Fibroblast of lung (primary cell): ENCODE measurements at regions not wholly inside any gene's neighbourhood (a gene's known extent, or its start where the extent isn't known, plus 50 kb on each side); places are given as distances from the start of the nearest gene placed in this dataset.

ENCODE experiments used
- DNase-seq, 2 donors: peaks; one replicate each; pipeline versions ENCODE4 v3.0.0 to v3.0.0-alpha.2; 2010; ENCODE audit warnings: low read depth in 2 of 2
- H2AFZ ChIP-seq: 2 replicates; pipeline ENCODE4 v1.5.1; 2012; ENCODE audit warnings: low read length, control low read depth, inconsistent platforms
- H3K27ac ChIP-seq: 2 replicates; pipeline ENCODE4 v1.5.1; 2011; ENCODE audit warnings: low read length, control low read depth; ENCODE audit not compliant: insufficient read depth
- H3K27me3 ChIP-seq: 2 replicates; pipeline ENCODE4 v1.5.1; 2011; ENCODE audit warnings: mild to moderate bottlenecking, low read length; ENCODE audit not compliant: control insufficient read depth, insufficient read depth
- H3K36me3 ChIP-seq: 2 replicates; pipeline ENCODE4 v1.5.1; 2011; ENCODE audit warnings: low read length; ENCODE audit not compliant: control insufficient read depth, insufficient read depth
- H3K4me1 ChIP-seq: 2 replicates; pipeline ENCODE4 v1.5.1; 2011; ENCODE audit warnings: low read length; ENCODE audit not compliant: control insufficient read depth, insufficient read depth; ENCODE audit errors: extremely low read depth
- H3K4me2 ChIP-seq: 2 replicates; pipeline ENCODE4 v1.5.1; 2011; ENCODE audit warnings: low read length, control low read depth; ENCODE audit not compliant: insufficient read depth; ENCODE audit errors: extremely low read depth
- H3K4me3 ChIP-seq, 4 experiments: fragments of 200-600 bp in 1 of 4; sonication (generic) in 1 of 4; replicated peaks in 1 of 4; 2 replicates each; pipeline ENCODE4 v1.5.1; 2011 to 2016; ENCODE audit warnings: low read length in 4 of 4, low read depth in 3 of 4, mild to moderate bottlenecking in 3 of 4, control low read depth in 2 of 4, inconsistent platforms in 1 of 4, mixed read lengths in 1 of 4; ENCODE audit not compliant: insufficient read depth in 1 of 4; ENCODE audit errors: control extremely low read depth in 1 of 4
- H3K79me2 ChIP-seq: 2 replicates; pipeline ENCODE4 v1.5.1; 2012; ENCODE audit warnings: mild to moderate bottlenecking, low read length, inconsistent platforms; ENCODE audit not compliant: control insufficient read depth, insufficient read depth
- H3K9ac ChIP-seq: 2 replicates; pipeline ENCODE4 v1.5.1; 2011; ENCODE audit warnings: mild to moderate bottlenecking, low read length, control low read depth; ENCODE audit not compliant: insufficient read depth
- H3K9me3 ChIP-seq: 2 replicates; pipeline ENCODE4 v1.5.1; 2012; ENCODE audit warnings: low read depth, low read length; ENCODE audit not compliant: control insufficient read depth, insufficient read depth
- H4K20me1 ChIP-seq: 2 replicates; pipeline ENCODE4 v1.5.1; 2011; ENCODE audit warnings: low read length; ENCODE audit not compliant: control insufficient read depth, insufficient read depth; ENCODE audit errors: extremely low read depth
- EZH2 ChIP-seq: IDR thresholded peaks from 2 replicates; pipeline ENCODE4 v1.5.1; 2012; ENCODE audit warnings: low read length, control low read depth, mild to moderate bottlenecking; ENCODE audit errors: missing control alignments
- TF ChIP-seq, protein P1 (sequence below), 2 donors: IDR thresholded peaks in 1 of 2; conservative IDR thresholded peaks in 1 of 2; 1 replicate in 1 of 2; 2 replicates in 1 of 2; pipeline ENCODE4 v1.5.1; 2011 to 2012; ENCODE audit warnings: low read length in 2 of 2, control low read depth in 1 of 2, inconsistent platforms in 1 of 2, low read depth in 1 of 2, mild to moderate bottlenecking in 1 of 2

DNA sequence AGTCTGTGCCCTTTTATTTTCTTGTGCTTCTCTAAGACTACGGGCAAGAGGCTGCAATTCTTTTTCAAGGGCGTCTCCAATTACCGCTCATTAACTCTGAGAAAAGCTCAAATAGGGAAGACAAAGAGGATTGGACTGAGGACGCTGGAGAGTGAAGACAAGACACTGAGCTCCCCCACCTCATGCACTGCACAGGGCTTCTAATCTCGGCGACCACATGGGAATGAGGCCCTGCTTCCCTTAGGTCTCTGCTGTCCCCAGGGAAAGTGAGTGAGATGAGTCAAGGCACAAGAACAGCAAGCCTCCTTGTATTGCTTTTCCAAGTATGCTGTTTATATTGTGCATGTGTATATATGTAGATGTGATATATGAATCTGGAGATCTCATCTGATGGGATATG lies 392.2 kb upstream of the CFAP20DC start:
- H3K4me2 ChIP-seq = no peak overlapping the region
- H3K9ac ChIP-seq = no peak overlapping the region
- no peaks in the 10 kb centered on the region for H4K20me1 ChIP-seq
- no peaks in the 10 kb centered on the region for H3K9me3 ChIP-seq
- no peak overlapping the region for H3K4me3 ChIP-seq
- H3K36me3 ChIP-seq = no peaks in the 10 kb centered on the region
- no peak for DNase-seq
- no peaks in the 10 kb centered on the region for H3K4me1 ChIP-seq
- H3K27ac ChIP-seq = no peak overlapping the region
- no peak overlapping the region for H2AFZ ChIP-seq
- H3K79me2 ChIP-seq = no peaks in the 10 kb centered on the region
- TF ChIP-seq, protein P1, sequence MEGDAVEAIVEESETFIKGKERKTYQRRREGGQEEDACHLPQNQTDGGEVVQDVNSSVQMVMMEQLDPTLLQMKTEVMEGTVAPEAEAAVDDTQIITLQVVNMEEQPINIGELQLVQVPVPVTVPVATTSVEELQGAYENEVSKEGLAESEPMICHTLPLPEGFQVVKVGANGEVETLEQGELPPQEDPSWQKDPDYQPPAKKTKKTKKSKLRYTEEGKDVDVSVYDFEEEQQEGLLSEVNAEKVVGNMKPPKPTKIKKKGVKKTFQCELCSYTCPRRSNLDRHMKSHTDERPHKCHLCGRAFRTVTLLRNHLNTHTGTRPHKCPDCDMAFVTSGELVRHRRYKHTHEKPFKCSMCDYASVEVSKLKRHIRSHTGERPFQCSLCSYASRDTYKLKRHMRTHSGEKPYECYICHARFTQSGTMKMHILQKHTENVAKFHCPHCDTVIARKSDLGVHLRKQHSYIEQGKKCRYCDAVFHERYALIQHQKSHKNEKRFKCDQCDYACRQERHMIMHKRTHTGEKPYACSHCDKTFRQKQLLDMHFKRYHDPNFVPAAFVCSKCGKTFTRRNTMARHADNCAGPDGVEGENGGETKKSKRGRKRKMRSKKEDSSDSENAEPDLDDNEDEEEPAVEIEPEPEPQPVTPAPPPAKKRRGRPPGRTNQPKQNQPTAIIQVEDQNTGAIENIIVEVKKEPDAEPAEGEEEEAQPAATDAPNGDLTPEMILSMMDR (conservative IDR thresholded peaks at IDR 0.05 in 1 of 2, IDR thresholded peaks at IDR 0.05 in 1 of 2; ENCODE audit: low read depth in 1 of 2, low read length in 2 of 2) = no peak
- TF ChIP-seq EZH2 = no peak
- H3K27me3 ChIP-seq = no peaks in the 10 kb centered on the region

DNA sequence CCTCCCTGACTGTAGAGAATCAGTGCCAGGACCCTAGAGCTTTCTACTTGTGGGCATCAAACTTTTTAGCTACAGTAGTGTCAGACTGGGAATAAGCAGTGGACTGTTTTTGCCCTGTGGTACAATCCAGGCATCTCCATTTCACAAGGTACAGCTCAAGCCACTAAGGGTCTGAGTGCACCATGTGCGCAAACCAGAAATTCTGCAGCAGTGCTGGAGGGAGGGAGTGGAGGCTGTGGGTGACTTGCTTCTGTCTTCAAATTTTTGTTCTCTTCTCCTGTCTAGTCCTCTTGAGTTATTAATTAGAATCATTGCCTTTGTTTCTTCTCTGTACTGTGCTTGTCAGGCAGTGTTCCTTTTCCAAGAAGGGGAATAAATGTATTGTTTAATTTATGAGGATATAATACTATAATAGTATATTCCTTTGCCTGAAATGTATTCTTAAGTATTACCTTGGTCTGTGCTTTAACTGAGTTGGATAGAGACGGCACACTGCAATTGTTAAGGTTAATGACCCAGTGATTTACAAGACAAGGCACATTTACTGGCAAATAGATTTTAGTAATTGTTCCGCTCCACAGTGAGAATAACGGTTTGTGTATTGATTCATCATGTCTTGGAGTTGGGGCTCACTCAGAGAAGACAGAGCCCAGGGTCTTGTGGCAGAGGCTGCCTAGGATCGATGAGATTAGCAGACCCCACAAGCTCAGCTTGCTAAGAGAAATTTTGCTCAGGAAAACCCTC lies 390.6 kb upstream of the CFAP20DC start:
- no peak overlapping the region for H3K4me2 ChIP-seq
- H3K79me2 ChIP-seq = no peaks in the 10 kb centered on the region
- no peak for DNase-seq

DNA sequence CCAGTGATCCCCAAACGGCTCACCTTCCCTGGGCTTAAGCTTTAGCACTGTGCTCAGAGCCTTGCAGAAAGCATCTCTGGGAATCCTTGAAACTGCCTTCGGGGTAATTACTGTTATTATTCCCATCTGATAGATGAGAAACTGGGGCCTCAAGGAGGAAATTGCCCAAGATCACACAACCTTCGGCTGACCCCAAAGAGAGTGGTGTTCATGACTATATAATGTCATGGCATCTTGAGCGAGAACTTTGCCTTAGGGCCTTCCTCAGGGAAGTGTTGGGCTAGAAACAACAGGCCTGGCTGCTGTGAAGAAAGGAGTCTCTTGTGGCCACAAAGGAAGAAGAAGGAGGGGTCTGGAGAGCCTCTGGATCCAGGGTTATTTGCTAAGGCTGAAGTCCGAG lies 388.7 kb upstream of the CFAP20DC start:
- H3K4me2 ChIP-seq = no peak overlapping the region
- H3K4me1 ChIP-seq = no peaks in the 10 kb centered on the region
- H3K79me2 ChIP-seq = no peaks in the 10 kb centered on the region
- H3K27ac ChIP-seq = no peak overlapping the region
- no peaks in the 10 kb centered on the region for H3K9me3 ChIP-seq
- no peak overlapping the region for H3K9ac ChIP-seq
- H3K27me3 ChIP-seq = no peaks in the 10 kb centered on the region
- H4K20me1 ChIP-seq = no peaks in the 10 kb centered on the region
- no peak overlapping the region for H3K4me3 ChIP-seq
- H3K36me3 ChIP-seq = no peaks in the 10 kb centered on the region
- no peak overlapping the region for H2AFZ ChIP-seq
- TF ChIP-seq, protein P1 (conservative IDR thresholded peaks at IDR 0.05 in 1 of 2, IDR thresholded peaks at IDR 0.05 in 1 of 2; ENCODE audit: low read depth in 1 of 2, low read length in 2 of 2) = no peak
- TF ChIP-seq EZH2 = no peak
- DNase-seq = no peak

More for the DNA sequence above, 390.6 kb upstream of the CFAP20DC start:
- TF ChIP-seq, protein P1 (conservative IDR thresholded peaks at IDR 0.05 in 1 of 2, IDR thresholded peaks at IDR 0.05 in 1 of 2; ENCODE audit: low read depth in 1 of 2, low read length in 2 of 2) = no peak
- TF ChIP-seq EZH2 = no peak
- Histone ChIP-seq H3K9ac (no peak overlapping the region), H2AFZ (no peak overlapping the region), H3K27ac (no peak overlapping the region), H3K36me3 (no peaks in the 10 kb centered on the region), H3K4me3 (no peak overlapping the region), H3K9me3 (no peaks in the 10 kb centered on the region), H3K4me1 (no peaks in the 10 kb centered on the region), H4K20me1 (no peaks in the 10 kb centered on the region), H3K27me3 (no peaks in the 10 kb centered on the region)
